Suprapubic skin (tissue), 4 donors: ENCODE measurements at regions not wholly inside any gene's neighbourhood (a gene's known extent, or its start where the extent isn't known, plus 50 kb on each side); places are given as distances from the start of the nearest gene placed in this dataset.

ENCODE experiments used
- CTCF ChIP-seq, 2 donors: fragments of 200-600 bp in 1 of 2; fragments of 450-650 bp in 1 of 2; sonication (generic) in 1 of 2; IDR thresholded peaks; one replicate each; pipeline ENCODE4 v1.5.1; 2016 to 2019; ENCODE audit warnings: antibody characterized with exemption in 2 of 2, mild to moderate bottlenecking in 1 of 2, moderate library complexity in 1 of 2
- POLR2A ChIP-seq, 2 donors: fragments of 450-650 bp; IDR thresholded peaks; one replicate each; pipeline ENCODE4 v1.6.1; 2017; ENCODE audit warnings: antibody characterized with exemption in 2 of 2, mild to moderate bottlenecking in 2 of 2, moderate library complexity in 2 of 2
- POLR2AphosphoS5 ChIP-seq, 3 donors: sonication (generic); formaldehyde crosslinking; IDR thresholded peaks; one replicate each; pipeline ENCODE4 v1.6.1; 2017; ENCODE audit warnings: antibody characterized with exemption in 3 of 3

- TF ChIP-seq CTCF (IDR thresholded peaks at IDR 0.05) (no peak), POLR2AphosphoS5 (IDR thresholded peaks at IDR 0.05) (no peak), POLR2A (IDR thresholded peaks at IDR 0.05) (no peak)
Measured at GRCh38 chr1:66468722-66469121, 65.2 kb upstream of the SGIP1 start.
